ENCODE measurements at regions not wholly inside any gene's neighbourhood (a gene's known extent, or its start where the extent isn't known, plus 50 kb on each side); places are given as distances from the start of the nearest gene placed in this dataset.
A peak's percentile ranks its signal among the peaks of the same experiment; 100 is the strongest.

DNA sequence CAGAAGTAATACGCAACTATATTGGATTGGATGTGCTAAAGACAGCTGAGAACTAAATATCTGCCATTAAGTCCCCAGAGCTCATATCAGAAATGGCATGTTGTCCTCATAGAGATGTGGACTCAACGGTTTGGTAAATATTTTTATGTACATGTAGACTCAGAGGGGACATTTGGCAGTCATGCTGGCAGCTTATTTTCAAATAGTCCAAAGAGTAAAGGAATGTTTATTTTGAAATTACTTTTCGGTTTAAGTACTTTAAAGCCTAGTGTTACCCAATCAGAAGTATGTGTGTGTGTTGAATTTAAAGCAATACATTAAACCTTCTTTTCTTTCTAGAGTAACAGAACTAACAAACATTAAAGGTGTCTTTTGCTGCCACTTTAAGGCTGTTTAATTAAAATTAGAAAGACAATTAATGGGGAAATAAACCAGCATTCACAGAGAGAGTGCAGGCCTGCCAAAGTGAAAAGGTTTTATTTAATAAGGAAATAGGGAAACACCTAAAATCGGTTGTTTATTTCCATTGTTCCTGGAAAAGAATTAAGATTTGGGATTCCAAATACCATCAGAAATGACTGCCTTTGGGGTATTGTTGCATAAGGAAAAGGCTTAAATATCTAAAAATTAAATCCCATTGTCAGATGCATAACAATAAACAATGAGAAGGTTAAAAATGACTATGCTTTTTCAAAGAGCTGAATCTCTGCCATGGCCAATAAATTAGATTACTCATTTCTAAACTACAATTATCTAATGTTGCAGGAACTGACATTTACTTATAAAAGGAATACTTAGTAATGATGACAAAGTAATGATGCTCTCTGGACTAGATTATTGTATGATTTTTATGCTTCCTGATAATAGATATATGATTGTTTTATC lies 113.4 kb upstream of the AHR start:
- no peaks in the 10 kb centered on the region for H3K9me3 Mint-ChIP-seq (ENCODE audit: low read depth)
- no peaks in the 10 kb centered on the region for H3K27me3 Mint-ChIP-seq
- H3K27ac Mint-ChIP-seq, result no peak overlapping the region
- no peak overlapping the region for H3K4me3 Mint-ChIP-seq
- H3K4me1 Mint-ChIP-seq (ENCODE audit: low read depth), result peaks cover 19% of the 10 kb centered on the region
- peaks cover 3% of the 10 kb centered on the region for H3K36me3 Mint-ChIP-seq

- Mint-ChIP-seq H3K4me1 (ENCODE audit: low read depth) (peaks cover 19% of the 10 kb centered on the region), H3K27me3 (no peaks in the 10 kb centered on the region), H3K4me3 (no peak overlapping the region), H3K27ac (peak overlapping the region; percentile 4), H3K36me3 (peaks cover 3% of the 10 kb centered on the region), H3K9me3 (ENCODE audit: low read depth) (no peaks in the 10 kb centered on the region)
Measured at GRCh38 chr7:17185690-17186070, 112.8 kb upstream of the AHR start.

- peak overlapping the region; percentile 37 for H3K27ac Mint-ChIP-seq
- peaks cover under 1% of the 10 kb centered on the region for H3K36me3 Mint-ChIP-seq
- H3K27me3 Mint-ChIP-seq, result no peaks in the 10 kb centered on the region
- H3K4me1 Mint-ChIP-seq (ENCODE audit: low read depth), result peaks cover 19% of the 10 kb centered on the region
- no peaks in the 10 kb centered on the region for H3K9me3 Mint-ChIP-seq (ENCODE audit: low read depth)
- no peak overlapping the region for H3K4me3 Mint-ChIP-seq
Measured at GRCh38 chr7:17186745-17187530, 111.5 kb upstream of the AHR start.

GRCh38 chr7:17194656-17195055 lies 103.8 kb upstream of the AHR start:
- H3K36me3 Mint-ChIP-seq, result no peaks in the 10 kb centered on the region
- H3K4me1 Mint-ChIP-seq (ENCODE audit: low read depth), result peaks cover 12% of the 10 kb centered on the region
- H3K27me3 Mint-ChIP-seq, result no peaks in the 10 kb centered on the region
- no peak overlapping the region for H3K4me3 Mint-ChIP-seq
- no peaks in the 10 kb centered on the region for H3K9me3 Mint-ChIP-seq (ENCODE audit: low read depth)
- H3K27ac Mint-ChIP-seq, result no peak overlapping the region

DNA sequence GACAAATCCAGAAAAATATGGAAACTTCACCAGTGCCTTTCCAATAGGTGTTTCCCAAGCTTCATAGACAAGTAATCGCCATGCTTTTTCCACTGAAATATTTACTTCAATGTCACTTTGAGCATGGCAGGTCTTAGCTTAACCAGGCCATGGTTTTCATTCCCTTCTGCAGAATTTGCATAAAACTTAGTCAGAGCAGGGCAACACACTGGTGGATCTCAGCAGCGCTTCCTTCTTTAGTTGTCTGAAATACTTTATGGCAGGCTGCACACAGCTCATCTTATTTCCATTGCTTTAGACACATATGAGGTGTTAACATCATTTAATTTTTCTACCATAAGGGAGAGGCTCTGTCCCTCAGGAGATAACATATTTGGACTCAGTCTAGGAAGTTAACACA lies 102.9 kb upstream of the AHR start:
- Mint-ChIP-seq H3K36me3 (no peaks in the 10 kb centered on the region), H3K4me1 (ENCODE audit: low read depth) (peaks cover 12% of the 10 kb centered on the region), H3K27me3 (no peaks in the 10 kb centered on the region), H3K4me3 (no peak overlapping the region), H3K9me3 (ENCODE audit: low read depth) (peaks cover 4% of the 10 kb centered on the region), H3K27ac (no peak overlapping the region)

DNA sequence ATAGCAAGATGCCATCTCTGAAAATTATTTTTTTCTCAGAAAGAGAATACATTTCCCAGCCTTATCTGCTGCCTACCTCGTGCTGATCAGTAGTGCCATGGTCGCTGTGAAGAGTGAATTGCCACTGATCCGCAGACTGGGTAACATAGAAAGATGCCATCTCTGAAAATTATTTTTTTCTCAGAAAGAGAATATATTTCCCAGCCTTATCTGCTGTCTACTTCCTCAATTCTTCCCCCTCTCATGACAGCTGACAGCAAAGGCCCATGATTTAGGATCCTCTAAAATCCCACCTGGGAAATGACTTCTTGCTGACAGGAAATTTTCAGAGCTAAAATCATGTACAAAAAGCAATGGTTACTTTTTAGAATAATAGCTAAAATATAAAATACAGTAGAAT lies 92.5 kb upstream of the AHR start:
- peaks cover 2% of the 10 kb centered on the region for H3K4me1 Mint-ChIP-seq (ENCODE audit: low read depth)
- H3K9me3 Mint-ChIP-seq (ENCODE audit: low read depth), result no peaks in the 10 kb centered on the region
- no peaks in the 10 kb centered on the region for H3K36me3 Mint-ChIP-seq
- no peak overlapping the region for H3K4me3 Mint-ChIP-seq
- H3K27ac Mint-ChIP-seq, result no peak overlapping the region
- no peaks in the 10 kb centered on the region for H3K27me3 Mint-ChIP-seq

DNA sequence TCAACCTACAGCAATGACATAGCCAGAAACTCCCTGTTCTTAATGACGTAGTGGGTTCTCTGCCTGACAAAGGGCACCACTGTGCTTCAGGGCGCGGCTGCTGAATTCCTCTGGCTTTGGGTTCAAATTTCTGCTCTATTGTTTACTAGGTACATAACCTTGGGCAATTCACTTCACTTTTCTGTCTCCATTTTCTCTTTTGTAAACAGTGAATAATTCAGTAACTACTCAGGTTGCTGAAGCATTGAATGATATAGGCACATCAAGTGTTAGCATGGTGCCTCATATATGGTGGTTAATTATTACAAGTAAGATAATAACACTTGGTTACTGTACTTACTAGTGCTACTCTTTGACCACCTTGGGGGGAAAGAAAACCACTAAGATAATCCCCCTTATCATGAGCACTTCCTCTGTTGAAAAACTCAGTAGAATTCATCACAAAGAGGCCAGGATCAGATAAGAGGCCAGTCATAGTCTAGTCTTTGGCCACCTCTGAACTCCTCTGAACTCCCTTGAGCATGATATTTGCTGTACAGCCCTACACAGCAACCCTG lies 92.0 kb upstream of the AHR start:
- Mint-ChIP-seq H3K4me3 (no peak overlapping the region), H3K36me3 (no peaks in the 10 kb centered on the region), H3K27ac (no peak overlapping the region)

DNA sequence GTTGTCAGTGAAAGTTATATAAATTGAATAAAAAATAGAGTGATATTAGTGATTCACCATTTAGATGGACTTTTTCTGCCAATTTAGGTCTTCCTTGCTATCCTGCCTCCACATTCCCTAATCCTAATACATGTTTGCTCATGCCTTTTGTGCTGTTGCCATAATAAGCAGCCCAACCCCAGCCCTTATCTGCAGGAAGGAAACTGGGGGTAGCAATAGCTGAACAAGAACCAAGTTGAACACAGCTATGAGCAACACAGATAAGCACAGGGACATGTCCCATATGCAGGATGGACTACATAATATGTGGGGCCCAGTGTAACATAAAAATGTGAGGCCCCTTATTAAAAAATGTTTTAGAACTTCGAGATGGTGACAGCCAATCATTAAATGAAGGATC lies 91.2 kb upstream of the AHR start:
- peaks cover 2% of the 10 kb centered on the region for H3K4me1 Mint-ChIP-seq (ENCODE audit: low read depth)
- no peak overlapping the region for H3K27ac Mint-ChIP-seq
- no peaks in the 10 kb centered on the region for H3K36me3 Mint-ChIP-seq
- no peaks in the 10 kb centered on the region for H3K9me3 Mint-ChIP-seq (ENCODE audit: low read depth)
- no peak overlapping the region for H3K4me3 Mint-ChIP-seq
- H3K27me3 Mint-ChIP-seq, result no peaks in the 10 kb centered on the region

More for the DNA sequence above, 92.0 kb upstream of the AHR start:
- no peaks in the 10 kb centered on the region for H3K9me3 Mint-ChIP-seq (ENCODE audit: low read depth)
- peaks cover 2% of the 10 kb centered on the region for H3K4me1 Mint-ChIP-seq (ENCODE audit: low read depth)
- no peaks in the 10 kb centered on the region for H3K27me3 Mint-ChIP-seq

DNA sequence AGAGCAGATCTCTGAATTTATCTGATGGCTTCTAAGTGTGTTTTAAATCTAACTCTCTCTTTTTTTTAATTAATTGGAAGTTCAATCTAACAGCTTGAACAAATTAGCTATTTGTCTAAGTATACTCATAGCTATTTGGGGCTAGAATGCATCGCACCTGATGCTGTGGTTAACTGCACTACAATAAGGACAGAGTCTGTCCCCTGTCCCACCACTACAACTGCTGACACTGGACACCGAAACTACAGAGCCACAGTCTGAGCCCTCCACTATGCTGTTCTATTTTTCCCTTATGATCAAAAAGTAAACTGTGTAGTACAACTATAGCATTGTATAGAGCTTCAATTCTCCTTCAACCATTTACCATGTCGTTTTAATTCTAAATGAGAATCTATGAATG lies 89.4 kb upstream of the AHR start:
- no peaks in the 10 kb centered on the region for H3K36me3 Mint-ChIP-seq
- peaks cover 2% of the 10 kb centered on the region for H3K4me1 Mint-ChIP-seq (ENCODE audit: low read depth)
- no peaks in the 10 kb centered on the region for H3K9me3 Mint-ChIP-seq (ENCODE audit: low read depth)
- no peak overlapping the region for H3K4me3 Mint-ChIP-seq
- H3K27ac Mint-ChIP-seq, result no peak overlapping the region
- no peaks in the 10 kb centered on the region for H3K27me3 Mint-ChIP-seq

- Mint-ChIP-seq H3K27ac (no peak overlapping the region), H3K27me3 (no peaks in the 10 kb centered on the region), H3K36me3 (peaks cover 4% of the 10 kb centered on the region), H3K9me3 (ENCODE audit: low read depth) (peaks cover 8% of the 10 kb centered on the region), H3K4me3 (no peak overlapping the region), H3K4me1 (ENCODE audit: low read depth) (peaks cover 2% of the 10 kb centered on the region)
Measured at GRCh38 chr7:17211307-17211836, 87.1 kb upstream of the AHR start.

- Mint-ChIP-seq H3K4me1 (ENCODE audit: low read depth) (peaks cover under 1% of the 10 kb centered on the region), H3K36me3 (peaks cover 4% of the 10 kb centered on the region), H3K27ac (no peak overlapping the region), H3K27me3 (no peaks in the 10 kb centered on the region), H3K4me3 (no peak overlapping the region), H3K9me3 (ENCODE audit: low read depth) (peaks cover 11% of the 10 kb centered on the region)
Measured at GRCh38 chr7:17212188-17212587, 86.3 kb upstream of the AHR start.

- Mint-ChIP-seq H3K4me3 (no peak overlapping the region), H3K27me3 (no peaks in the 10 kb centered on the region)
Measured at GRCh38 chr7:17227766-17228490, 70.5 kb upstream of the AHR start.

DNA sequence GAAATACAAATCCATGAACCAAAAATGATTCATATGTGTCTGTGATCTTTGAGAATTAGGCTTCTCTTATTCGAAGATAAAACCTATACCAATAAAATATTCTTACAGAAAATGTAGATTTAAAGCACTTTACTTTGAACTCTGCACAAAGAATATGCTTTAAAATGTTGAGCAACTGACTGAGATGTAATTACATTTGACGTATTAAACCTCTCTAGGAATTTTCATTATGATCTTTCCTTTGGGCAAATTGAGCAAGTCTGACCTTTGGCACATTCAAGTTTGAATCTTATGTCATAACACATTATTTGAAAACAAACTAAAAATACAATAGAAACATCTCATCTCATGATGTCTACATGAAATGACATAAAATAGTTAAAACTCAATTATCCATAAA lies 69.2 kb upstream of the AHR start:
- Mint-ChIP-seq H3K4me1 (ENCODE audit: low read depth) (peaks cover 17% of the 10 kb centered on the region), H3K27me3 (no peaks in the 10 kb centered on the region), H3K36me3 (peaks cover 2% of the 10 kb centered on the region), H3K27ac (no peak overlapping the region), H3K4me3 (no peak overlapping the region), H3K9me3 (ENCODE audit: low read depth) (no peaks in the 10 kb centered on the region)

More at GRCh38 chr7:17227766-17228490, 70.5 kb upstream of the AHR start:
- no peaks in the 10 kb centered on the region for H3K9me3 Mint-ChIP-seq (ENCODE audit: low read depth)
- H3K36me3 Mint-ChIP-seq, result peaks cover 2% of the 10 kb centered on the region
- H3K4me1 Mint-ChIP-seq (ENCODE audit: low read depth), result peaks cover 5% of the 10 kb centered on the region
- no peak overlapping the region for H3K27ac Mint-ChIP-seq

DNA sequence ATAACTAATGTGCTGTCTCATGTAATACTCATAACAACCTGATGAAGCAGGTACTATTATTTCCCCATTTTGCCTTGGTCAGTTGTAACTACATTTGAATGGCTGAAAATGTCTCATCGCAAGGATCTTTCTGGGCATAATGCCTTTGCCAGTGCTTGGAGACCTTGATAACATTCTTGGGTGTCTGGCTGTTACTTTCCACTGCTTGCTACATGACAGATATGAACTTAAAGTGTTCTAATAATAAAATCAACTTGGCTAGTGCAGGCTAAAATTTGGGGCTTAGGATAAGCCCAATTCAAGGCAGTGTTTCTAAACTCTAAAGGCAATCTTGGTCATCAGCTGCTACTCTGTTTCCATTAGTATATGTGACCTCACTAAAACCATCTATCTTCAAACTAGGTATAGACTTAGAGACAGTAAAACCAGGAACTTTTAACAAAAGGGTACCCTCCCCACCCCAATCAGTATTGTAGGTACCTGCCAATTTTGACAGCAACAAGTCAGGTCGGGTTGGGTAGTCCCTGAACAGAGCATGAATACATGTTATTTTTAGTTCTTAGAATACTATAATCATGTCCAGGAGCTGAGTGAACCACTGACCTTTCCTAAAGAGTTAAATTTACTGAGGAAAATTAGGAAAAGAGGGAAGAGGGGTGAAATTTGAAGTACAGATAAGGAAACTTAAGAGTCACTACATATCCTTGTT lies 68.2 kb upstream of the AHR start:
- Mint-ChIP-seq H3K4me3 (no peak overlapping the region), H3K9me3 (ENCODE audit: low read depth) (no peaks in the 10 kb centered on the region), H3K4me1 (ENCODE audit: low read depth) (peaks cover 23% of the 10 kb centered on the region), H3K36me3 (peaks cover 2% of the 10 kb centered on the region), H3K27me3 (no peaks in the 10 kb centered on the region), H3K27ac (no peak overlapping the region)
